ENCODE measurements at regions not wholly inside any gene's neighbourhood (a gene's known extent, or its start where the extent isn't known, plus 50 kb on each side); places are given as distances from the start of the nearest gene placed in this dataset.

DNA sequence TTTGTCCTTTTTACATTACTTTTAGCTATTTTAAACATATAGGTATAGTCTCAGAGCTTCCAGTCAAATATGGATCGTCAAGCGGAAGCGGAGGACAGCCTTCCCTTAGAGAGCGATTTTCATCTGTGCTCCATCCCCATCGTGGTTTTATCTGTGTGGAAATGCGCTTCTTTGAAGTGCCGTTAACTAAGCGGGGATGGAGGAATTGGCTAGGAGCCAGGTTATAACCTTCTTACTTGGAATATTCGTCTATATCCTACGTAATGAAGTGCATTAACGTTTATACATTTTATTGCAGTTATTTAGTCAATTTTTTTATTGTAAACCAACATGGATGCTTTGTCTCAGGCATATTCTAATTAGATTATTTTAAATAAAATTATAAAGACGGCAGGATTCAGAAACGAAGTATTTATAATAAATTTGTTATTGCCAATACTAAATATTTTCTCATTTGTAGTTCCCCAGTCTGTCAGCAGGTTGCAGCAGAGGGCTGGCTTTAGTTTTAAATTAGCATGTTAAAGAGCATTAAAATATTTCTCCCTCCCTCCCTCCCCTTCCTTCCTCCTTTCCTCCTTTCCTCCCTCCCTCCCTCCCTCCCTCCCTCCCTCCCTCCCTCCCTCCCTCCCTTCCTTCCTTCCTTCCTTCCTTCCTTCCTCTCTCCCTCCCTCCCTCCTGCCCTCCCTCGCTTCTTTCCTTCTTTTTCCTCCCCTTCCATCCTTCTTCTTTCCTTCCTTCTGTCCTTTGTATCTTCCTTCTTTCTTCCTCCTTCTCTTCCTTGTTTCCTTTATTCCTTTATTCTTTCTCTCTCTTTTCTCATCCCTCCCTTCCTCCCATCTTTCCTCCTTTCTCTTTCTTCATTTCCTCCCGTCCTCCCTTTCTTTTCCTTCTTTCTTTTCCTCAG lies 80.6 kb upstream of the DOCK10 start:
- TF ChIP-seq CTCF (IDR thresholded peaks at IDR 0.05) (peak; percentile 31 to 53 (median 38)), POLR2A (IDR thresholded peaks at IDR 0.05) (no peak)
- WGBS, 4 donors = 61 to 67% (median 63%) methylated on average over 15 of the region's 15 CpGs
- Histone ChIP-seq H3K27me3 (peaks cover 6% of the 10 kb centered on the region), H3K36me3 (replicated peaks in 1 of 2) (no peaks in the 10 kb centered on the region), H3K4me1 (replicated peaks in 1 of 2) (no peaks in the 10 kb centered on the region), H3K9me3 (replicated peaks in 1 of 3) (no peaks in the 10 kb centered on the region), H3K27ac (no peak overlapping the region), H3K4me3 (no peak overlapping the region)
- intact Hi-C loops (cut with DNase I) = loop anchor here (5.0 to 10.0 kb wide), 2 partner anchors 532 to 534 kb away; no protein-coding TSS in a partner anchor
- DNase-seq = peak in 4 of 7 donors; percentile 15 to 59 (median 20)

DNA sequence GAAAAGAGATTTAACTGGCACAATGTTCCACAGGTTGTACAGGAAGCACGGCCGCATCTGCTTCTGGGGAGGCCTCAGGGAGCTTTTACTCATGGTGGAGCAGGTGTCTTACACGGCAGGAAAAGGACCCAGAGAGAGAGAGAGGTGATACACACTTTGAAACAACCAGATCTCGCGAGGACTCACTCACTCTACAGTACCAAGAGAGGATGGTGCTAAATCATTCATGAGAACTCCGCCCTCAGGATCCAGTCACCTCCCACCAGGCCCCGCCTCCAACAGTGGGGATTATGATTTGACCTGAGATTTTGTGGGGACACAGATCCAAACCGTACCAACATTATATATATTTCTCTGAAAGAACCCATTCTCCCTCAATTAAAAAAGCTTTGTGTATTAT lies 79.7 kb upstream of the DOCK10 start:
- no peak for DNase-seq
- intact Hi-C loops (cut with DNase I) = loop anchor here (5.0 to 10.0 kb wide), 2 partner anchors 533 to 535 kb away; no protein-coding TSS in a partner anchor
- Histone ChIP-seq H3K27ac (no peak overlapping the region), H3K36me3 (replicated peaks in 1 of 2) (no peaks in the 10 kb centered on the region), H3K9me3 (replicated peaks in 1 of 3) (no peaks in the 10 kb centered on the region), H3K4me1 (replicated peaks in 1 of 2) (no peaks in the 10 kb centered on the region), H3K27me3 (peaks cover 6% of the 10 kb centered on the region), H3K4me3 (no peak overlapping the region)
- WGBS, 4 donors = 76 to 89% (median 85%) methylated on average over 8 of the region's 8 CpGs
- TF ChIP-seq POLR2A (IDR thresholded peaks at IDR 0.05) (no peak), CTCF (IDR thresholded peaks at IDR 0.05) (no peak)

GRCh38 chr2:225120186-225120585 lies 77.9 kb upstream of the DOCK10 start:
- Histone ChIP-seq H3K27ac (no peak overlapping the region), H3K36me3 (replicated peaks in 1 of 2) (no peaks in the 10 kb centered on the region), H3K4me1 (replicated peaks in 1 of 2) (no peaks in the 10 kb centered on the region), H3K4me3 (no peak overlapping the region), H3K27me3 (peaks cover 6% of the 10 kb centered on the region), H3K9me3 (replicated peaks in 1 of 3) (no peaks in the 10 kb centered on the region)
- 26 to 70% (median 37%) methylated on average over 1 of the region's 1 CpG for WGBS, 4 donors
- TF ChIP-seq POLR2A (IDR thresholded peaks at IDR 0.05) (no peak), CTCF (IDR thresholded peaks at IDR 0.05) (no peak)
- intact Hi-C loops (cut with DNase I) = loop anchor here (5.0 to 10.0 kb wide), 2 partner anchors 535 to 537 kb away; no protein-coding TSS in a partner anchor
- no peak for DNase-seq

DNA sequence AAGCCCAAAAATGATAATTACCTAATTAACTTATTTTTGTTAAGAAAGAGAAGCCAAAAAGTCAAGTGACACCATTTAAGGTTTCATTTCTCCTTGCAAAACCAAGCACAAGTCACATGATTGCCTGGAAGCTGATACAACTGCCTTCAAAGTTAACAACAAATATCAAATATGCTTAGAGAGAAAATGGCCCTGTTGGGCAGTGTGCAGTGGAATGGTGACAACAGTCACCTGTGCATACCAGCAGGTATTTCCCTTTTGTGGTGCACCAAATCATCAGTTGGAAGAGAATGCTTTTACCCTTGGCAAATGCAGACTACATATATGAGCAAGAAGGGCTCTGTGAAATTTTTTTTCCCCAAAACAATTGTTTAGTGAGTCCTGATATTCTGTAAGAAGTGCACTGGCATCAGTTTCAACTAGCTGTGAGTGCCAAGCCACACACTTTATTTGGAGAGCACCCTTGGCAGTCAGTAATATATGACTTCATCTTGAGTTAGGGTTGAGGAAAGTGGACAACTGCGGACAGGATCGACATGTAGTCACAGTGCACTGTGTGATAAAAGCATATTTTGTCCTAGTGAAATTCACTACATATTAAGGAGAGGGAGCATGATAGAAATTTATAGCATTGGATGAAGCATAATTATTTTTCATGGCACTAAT lies 74.9 kb upstream of the DOCK10 start:
- Histone ChIP-seq H3K27ac (no peak overlapping the region), H3K27me3 (peaks cover 6% of the 10 kb centered on the region), H3K4me3 (no peak overlapping the region), H3K36me3 (replicated peaks in 1 of 2) (no peaks in the 10 kb centered on the region), H3K9me3 (replicated peaks in 1 of 3) (no peaks in the 10 kb centered on the region), H3K4me1 (replicated peaks in 1 of 2) (no peaks in the 10 kb centered on the region)
- whole genome bisulfite sequencing, 4 donors = 78 to 86% (median 82%) methylated on average over 2 of the region's 2 CpGs
- no peak for TF ChIP-seq POLR2A (IDR thresholded peaks at IDR 0.05)
- no peak for TF ChIP-seq CTCF (IDR thresholded peaks at IDR 0.05)
- intact Hi-C loops (cut with DNase I) = no loop called here
- DNase-seq = no peak

All from adrenal gland (tissue), 9 donors.